Left kidney (tissue), 1 donor: ENCODE measurements at regions not wholly inside any gene's neighbourhood (a gene's known extent, or its start where the extent isn't known, plus 50 kb on each side); places are given as distances from the start of the nearest gene placed in this dataset.

Experiments used
- DNase-seq: peaks from one replicate; pipeline ENCODE4 v3.0.0-alpha.2; 2013

- DNase-seq, result no peak
Observed at GRCh38 chr11:38278457-38279141, 1680.6 kb upstream of the RAG2 start.

GRCh38 chr11:38274031-38274430 is 1676.0 kb upstream of the RAG2 start:
- no peak for DNase-seq

- DNase-seq, result no peak
Observed at GRCh38 chr11:38272376-38272775, 1674.3 kb upstream of the RAG2 start.

- DNase-seq, result no peak
Observed at GRCh38 chr11:38266691-38267090, 1668.7 kb upstream of the RAG2 start.

DNA sequence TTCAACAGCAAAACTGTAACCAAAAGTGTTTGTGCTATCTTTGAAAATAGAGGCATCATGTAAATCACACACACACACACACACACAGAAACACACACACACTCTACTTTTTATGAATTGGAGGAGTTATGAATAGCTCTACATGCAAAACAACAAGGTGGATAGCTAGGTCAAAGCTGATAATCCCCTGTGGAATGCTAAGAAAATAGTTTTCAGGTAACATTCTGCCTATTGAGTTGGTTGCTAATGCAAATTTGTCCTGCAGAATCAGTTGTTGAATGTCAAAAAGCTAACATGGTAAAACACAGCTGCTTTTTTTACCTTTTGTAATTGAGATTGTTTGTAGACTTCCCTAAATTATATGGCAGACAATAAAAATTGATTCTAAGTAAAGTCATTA is 1658.4 kb upstream of the RAG2 start:
- no peak for DNase-seq

GRCh38 chr11:38254913-38255312 is 1656.9 kb upstream of the RAG2 start:
- no peak for DNase-seq

DNA sequence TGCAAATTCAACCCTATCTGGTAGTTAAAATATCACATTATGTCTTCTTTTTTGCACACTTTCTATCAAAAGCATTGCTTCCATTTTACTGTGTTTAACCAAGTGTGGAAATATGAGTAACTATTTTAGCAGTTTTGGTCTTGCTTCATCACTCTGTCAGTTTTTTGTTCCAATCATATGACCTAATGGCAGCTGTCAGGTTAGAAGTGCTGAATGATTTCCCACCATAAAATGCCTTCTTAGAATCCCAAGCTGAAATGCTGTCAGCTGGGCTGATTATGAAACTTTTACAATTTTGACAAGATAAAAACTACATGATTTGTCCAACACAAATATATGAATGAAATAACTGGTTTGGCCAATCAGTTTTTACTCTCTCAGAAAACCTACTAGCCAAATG is 1654.6 kb upstream of the RAG2 start:
- no peak for DNase-seq

DNA sequence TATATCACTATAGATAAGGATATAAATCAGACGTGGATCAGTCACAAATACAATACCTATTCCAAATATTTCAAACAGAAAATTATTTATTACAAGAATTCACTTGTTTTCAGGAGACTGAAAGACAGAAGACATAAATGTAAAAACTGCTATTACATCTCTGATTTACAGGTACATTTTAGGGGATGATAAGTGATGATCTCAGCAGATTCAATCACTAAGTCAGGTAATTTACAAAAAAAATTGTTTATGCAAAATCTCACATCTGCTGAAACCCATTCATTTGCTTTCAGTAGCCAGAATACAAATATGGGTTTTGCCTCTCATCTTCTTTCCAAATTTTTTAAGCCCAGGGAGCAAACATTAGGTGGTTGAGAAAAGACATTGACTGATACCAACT is 1648.4 kb upstream of the RAG2 start:
- DNase-seq, result no peak

- no peak for DNase-seq
Observed at GRCh38 chr11:38226684-38227083, 1628.6 kb upstream of the RAG2 start.

DNA sequence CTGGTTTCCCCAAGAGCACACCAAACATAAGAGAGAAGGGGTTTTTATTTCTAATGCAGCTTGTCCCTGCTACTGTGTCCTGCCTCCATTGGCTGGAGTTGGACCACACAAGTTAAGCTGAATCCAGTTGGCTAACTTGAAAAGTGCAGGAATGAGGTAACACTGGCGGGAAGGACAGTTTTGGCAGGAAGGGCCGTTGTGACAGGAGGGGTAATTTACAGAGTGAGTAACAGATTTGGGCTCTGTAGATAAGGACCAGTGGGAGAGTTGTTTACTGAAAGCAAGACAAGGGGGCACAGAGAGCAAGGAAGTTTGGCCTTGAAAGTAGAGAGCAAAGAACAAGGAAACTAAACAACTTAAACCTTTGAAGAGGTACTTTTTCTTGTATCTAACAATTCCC is 1623.3 kb upstream of the RAG2 start:
- DNase-seq, result no peak

GRCh38 chr11:38219636-38220035 is 1621.6 kb upstream of the RAG2 start:
- no peak for DNase-seq

DNA sequence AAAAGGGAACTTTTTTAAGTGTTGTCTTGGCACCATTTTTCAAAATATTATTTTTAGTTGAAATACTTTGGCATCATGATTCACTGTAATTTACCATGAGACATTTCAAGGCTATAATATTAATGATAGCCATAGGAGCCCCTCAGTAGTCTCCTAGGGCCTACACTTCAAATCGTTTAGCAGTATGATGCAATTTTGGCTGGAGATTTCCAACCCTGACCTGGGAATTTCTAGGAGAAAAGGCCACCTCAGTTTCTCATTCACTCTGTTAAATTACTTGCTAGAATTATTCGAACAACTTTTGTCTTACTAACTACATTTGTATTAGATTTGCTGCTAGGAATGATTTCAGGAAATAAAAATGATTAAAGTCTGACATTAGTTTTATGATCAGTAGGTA is 1610.9 kb upstream of the RAG2 start:
- DNase-seq, result no peak

GRCh38 chr11:38206663-38207062 is 1608.6 kb upstream of the RAG2 start:
- DNase-seq, result no peak

DNA sequence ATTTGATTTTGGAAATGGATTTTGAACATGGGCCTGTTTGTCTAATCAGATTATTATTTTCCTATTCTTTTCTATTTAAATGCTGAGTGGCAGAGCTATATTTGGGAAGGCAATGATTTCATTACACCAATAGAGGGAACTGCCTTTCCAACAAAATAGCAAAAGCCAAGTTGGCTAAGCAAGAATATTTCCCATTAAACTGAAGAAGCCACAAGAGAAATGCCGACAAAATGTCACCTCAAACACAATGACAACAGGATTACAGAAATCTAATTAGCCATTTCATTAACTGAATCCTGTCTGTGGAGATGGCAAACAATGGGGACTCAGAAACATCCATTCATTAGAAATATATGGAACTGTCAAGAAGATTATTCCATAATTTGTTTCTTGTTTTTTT is 1593.1 kb upstream of the RAG2 start:
- no peak for DNase-seq

- DNase-seq, result no peak
Observed at GRCh38 chr11:38182126-38182866, 1584.3 kb upstream of the RAG2 start.

GRCh38 chr11:38176686-38177322 is 1578.8 kb upstream of the RAG2 start:
- DNase-seq, result no peak

- DNase-seq, result no peak
Observed at GRCh38 chr11:38173676-38174075, 1575.6 kb upstream of the RAG2 start.

DNA sequence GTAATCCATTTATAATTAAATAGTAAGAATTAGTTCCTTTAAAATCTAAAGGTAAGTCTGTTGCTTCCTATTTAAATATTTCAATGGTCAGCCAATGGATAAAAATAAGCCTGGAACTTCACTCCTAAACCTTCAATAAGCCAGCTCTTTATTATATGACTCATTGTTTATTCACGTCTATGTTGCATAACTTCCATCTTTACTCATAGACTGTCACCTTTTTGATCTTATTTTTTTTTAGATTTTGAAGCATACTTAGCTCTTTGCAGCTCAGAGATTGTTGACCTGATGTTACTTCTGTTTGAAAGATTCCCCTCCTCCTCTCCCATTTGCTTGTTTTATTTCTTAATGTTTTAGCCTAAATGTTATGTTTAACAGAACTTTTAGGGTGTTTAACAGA is 1571.2 kb upstream of the RAG2 start:
- DNase-seq, result no peak

GRCh38 chr11:38163526-38163925 is 1565.5 kb upstream of the RAG2 start:
- no peak for DNase-seq

- DNase-seq, result no peak
Observed at GRCh38 chr11:38160433-38160832, 1562.4 kb upstream of the RAG2 start.

- DNase-seq, result no peak
Observed at GRCh38 chr11:38159038-38159437, 1561.0 kb upstream of the RAG2 start.

DNA sequence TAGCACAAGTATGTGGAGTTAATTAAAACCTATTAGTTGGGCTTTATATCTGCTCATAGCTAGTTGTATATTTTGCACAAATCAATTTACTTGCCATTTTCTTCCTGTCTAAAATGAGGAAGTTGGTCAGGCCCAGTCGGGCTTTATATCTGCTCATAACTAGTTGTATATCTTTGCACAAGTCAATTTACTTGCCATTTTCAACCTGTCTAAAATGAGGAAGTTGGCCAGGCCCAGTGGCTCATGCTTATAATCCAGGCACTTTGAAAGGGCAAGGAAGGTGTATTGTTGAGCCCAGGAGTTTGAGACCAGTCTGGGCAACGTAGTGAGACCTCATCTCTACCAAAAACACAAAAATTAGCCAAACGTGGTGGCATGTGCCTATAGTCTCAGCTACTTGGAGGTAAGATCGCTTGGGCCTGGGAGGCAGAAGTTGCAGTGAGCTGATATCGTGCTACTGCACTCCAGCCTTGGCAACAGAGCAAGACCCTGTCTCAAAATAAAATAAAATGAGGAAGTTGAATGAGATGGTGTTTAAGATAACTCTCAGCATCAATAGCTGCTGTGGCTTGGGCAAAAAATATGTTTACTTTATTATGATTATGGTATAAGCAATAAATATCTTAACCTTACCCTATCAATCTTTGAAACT is 1558.6 kb upstream of the RAG2 start:
- no peak for DNase-seq

DNA sequence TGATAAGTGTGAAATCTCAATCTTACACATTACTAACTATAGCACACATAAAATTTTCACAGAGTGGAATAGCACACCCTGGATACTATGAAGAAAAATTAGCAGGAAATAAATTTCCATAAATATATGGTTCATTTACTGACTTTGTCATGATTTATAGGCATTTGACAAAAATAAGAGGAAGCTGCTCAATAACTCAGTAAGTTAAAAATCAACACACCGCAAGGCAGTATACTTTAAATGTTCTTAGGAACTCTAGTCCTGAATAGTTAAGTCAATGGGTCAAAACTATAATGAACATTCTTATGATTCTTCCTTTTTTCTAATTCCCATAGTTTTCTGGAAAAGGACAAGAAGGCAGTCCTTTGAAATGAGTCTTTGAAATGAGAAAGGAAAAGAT is 1557.8 kb upstream of the RAG2 start:
- DNase-seq, result no peak
